Osteocyte (in vitro differentiated cells): ENCODE measurements at regions not wholly inside any gene's neighbourhood (a gene's known extent, or its start where the extent isn't known, plus 50 kb on each side); places are given as distances from the start of the nearest gene placed in this dataset.
"Not testable (repeated sequence)": the region's sequence is repeated elsewhere in the genome, so short reads cannot be mapped to it uniquely, and the experiment has no call there.

Source experiments
- DNase-seq: peaks from one replicate; pipeline ENCODE4 v3.0.0; 2021; ENCODE audit warnings: mixed read lengths; ENCODE audit not compliant: unreplicated experiment; ENCODE audit errors: extremely low spot score
- H3K27ac Mint-ChIP-seq: one replicate; pipeline ENCODE4 v1.8.0; 2021; ENCODE audit warnings: mild to moderate bottlenecking, mixed read lengths; ENCODE audit not compliant: unreplicated experiment
- H3K27me3 Mint-ChIP-seq: one replicate; pipeline ENCODE4 v1.8.0; 2021; ENCODE audit warnings: mixed read lengths; ENCODE audit not compliant: unreplicated experiment
- H3K36me3 Mint-ChIP-seq: one replicate; pipeline ENCODE4 v1.8.0; 2021; ENCODE audit warnings: mixed read lengths; ENCODE audit not compliant: unreplicated experiment
- H3K4me1 Mint-ChIP-seq: one replicate; pipeline ENCODE4 v1.8.0; 2021; ENCODE audit warnings: mixed read lengths; ENCODE audit not compliant: unreplicated experiment
- H3K4me3 Mint-ChIP-seq: one replicate; pipeline ENCODE4 v1.8.0; 2021; ENCODE audit warnings: mild to moderate bottlenecking, moderate library complexity, mixed read lengths; ENCODE audit not compliant: unreplicated experiment
- H3K9me3 Mint-ChIP-seq: one replicate; pipeline ENCODE4 v1.8.0; 2021; ENCODE audit warnings: mixed read lengths; ENCODE audit not compliant: unreplicated experiment
- TF ChIP-seq, protein P1 (sequence below): fragments of 200-600 bp; sonication (generic); IDR thresholded peaks from 2 replicates; pipeline ENCODE4 v1.5.0; 2021; ENCODE audit warnings: antibody characterized with exemption, mild to moderate bottlenecking, moderate library complexity

DNA sequence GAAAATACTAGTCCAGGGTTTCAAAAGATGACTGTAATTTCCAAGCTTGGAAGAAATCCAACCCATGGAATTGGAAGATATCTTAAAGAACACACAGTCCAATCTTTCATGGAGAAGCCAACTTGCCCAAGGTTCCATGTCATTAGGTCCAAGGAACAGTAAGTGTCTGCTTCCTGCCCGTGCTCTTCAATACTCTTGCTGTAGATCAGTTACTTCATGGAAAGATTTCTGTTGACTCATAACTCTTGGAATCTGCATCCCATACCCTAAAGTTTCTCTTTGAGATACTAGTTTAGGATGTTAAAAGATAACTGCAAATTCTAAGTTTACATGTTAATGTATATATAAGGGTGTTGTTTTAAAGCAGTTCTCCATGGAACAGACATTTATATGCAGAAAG, 127.9 kb upstream of the SLC13A1 start:
- Mint-ChIP-seq H3K9me3 (peaks cover 24% of the 10 kb centered on the region), H3K36me3 (no peaks in the 10 kb centered on the region)

DNA sequence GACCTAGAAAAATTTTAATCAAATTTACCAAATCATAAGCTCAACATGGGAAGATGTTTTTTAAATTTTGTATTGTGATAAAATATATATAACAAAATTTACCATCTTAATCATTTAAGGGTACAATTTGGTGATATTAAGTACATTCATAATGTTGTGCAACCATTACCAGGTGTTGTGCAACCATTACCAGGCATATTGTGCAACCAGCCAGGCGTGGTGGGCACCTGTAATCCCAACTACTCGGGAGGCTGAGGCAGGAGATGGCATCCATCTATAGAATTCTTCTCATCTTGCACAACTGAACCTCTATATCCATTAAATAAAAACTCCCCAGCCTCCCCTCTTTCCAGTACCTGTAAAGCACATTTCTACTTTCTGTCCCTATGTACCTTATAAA, 124.5 kb upstream of the SLC13A1 start:
- Mint-ChIP-seq H3K9me3 (peaks cover 29% of the 10 kb centered on the region), H3K4me1 (no peaks in the 10 kb centered on the region), H3K36me3 (no peaks in the 10 kb centered on the region), H3K27me3 (no peaks in the 10 kb centered on the region), H3K27ac (no peak overlapping the region), H3K4me3 (no peak overlapping the region)
- DNase-seq: no peak
- TF ChIP-seq, protein P1, sequence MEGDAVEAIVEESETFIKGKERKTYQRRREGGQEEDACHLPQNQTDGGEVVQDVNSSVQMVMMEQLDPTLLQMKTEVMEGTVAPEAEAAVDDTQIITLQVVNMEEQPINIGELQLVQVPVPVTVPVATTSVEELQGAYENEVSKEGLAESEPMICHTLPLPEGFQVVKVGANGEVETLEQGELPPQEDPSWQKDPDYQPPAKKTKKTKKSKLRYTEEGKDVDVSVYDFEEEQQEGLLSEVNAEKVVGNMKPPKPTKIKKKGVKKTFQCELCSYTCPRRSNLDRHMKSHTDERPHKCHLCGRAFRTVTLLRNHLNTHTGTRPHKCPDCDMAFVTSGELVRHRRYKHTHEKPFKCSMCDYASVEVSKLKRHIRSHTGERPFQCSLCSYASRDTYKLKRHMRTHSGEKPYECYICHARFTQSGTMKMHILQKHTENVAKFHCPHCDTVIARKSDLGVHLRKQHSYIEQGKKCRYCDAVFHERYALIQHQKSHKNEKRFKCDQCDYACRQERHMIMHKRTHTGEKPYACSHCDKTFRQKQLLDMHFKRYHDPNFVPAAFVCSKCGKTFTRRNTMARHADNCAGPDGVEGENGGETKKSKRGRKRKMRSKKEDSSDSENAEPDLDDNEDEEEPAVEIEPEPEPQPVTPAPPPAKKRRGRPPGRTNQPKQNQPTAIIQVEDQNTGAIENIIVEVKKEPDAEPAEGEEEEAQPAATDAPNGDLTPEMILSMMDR: no peak

More for the DNA sequence above, 127.9 kb upstream of the SLC13A1 start:
- Mint-ChIP-seq H3K4me1 (no peaks in the 10 kb centered on the region), H3K27me3 (no peaks in the 10 kb centered on the region), H3K4me3 (no peak overlapping the region), H3K27ac (no peak overlapping the region)
- TF ChIP-seq, protein P1: no peak
- DNase-seq: no peak

DNA sequence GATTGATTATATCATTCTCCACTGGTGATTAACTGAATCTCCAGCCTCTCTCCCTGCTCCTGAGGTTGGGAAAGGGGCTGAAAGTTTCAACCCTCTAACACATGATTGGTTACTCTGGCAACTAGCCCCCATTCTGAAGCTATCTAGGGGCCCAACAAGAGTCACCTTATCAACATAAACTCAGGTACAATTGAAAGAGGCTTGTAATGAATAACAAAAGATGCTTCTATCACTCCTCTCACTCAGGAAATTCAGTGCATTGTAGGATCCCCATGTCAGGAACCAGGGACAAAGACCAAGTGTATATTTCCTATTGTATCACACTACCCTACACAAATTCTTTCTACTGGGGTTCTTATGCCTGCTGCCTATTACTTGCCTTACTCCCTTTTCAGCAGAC, 123.9 kb upstream of the SLC13A1 start:
- H3K9me3 Mint-ChIP-seq: peaks cover 29% of the 10 kb centered on the region
- H3K27ac Mint-ChIP-seq: no peak overlapping the region
- no peaks in the 10 kb centered on the region for H3K36me3 Mint-ChIP-seq
- H3K4me3 Mint-ChIP-seq: no peak overlapping the region
- TF ChIP-seq, protein P1: no peak
- no peaks in the 10 kb centered on the region for H3K4me1 Mint-ChIP-seq
- H3K27me3 Mint-ChIP-seq: no peaks in the 10 kb centered on the region
- DNase-seq: no peak

DNA sequence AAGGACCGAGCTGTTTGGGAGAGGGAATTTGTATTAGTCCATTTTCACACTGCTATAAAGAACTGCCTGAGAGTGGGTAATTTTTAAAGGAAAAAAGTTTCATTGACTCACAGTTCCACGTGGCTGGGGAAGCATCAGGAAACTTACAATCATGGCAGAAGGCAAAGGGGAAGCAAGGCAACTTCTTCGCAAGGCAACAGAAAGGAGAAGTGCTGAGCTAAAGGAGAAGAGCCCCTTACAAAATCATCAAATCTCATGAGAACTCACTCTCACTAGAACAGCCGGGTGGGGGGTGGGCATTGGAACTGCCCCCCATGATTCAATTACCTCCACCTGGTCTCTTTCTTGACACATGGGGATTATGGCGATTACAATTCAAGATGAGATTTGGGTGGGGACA, 121.8 kb upstream of the SLC13A1 start:
- peaks cover 23% of the 10 kb centered on the region for H3K9me3 Mint-ChIP-seq
- not testable (repeated sequence) for H3K27ac Mint-ChIP-seq, H3K36me3 Mint-ChIP-seq, H3K4me3 Mint-ChIP-seq, DNase-seq, H3K27me3 Mint-ChIP-seq, H3K4me1 Mint-ChIP-seq

DNA sequence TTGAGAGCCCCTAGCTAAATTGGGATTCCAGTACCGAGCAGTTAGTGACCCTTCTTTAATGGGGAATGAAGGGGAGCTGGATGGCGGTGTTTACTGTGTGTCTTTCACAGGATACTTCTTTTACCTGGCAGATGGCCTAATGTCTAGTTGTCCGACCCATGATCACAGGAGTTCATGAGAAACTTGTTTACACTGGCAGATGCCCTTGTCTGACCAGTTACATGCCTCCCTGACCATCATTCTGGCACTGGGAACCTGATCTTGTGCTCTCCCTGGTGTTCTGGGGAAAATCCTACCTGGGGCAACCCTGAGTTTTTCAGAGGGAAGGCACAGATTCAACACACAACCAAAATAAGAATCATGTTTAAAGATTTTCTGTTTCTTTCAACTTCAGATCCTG, 120.1 kb upstream of the SLC13A1 start:
- Mint-ChIP-seq H3K9me3 (peaks cover 17% of the 10 kb centered on the region), H3K27me3 (no peaks in the 10 kb centered on the region), H3K36me3 (no peaks in the 10 kb centered on the region), H3K4me1 (no peaks in the 10 kb centered on the region), H3K27ac (no peak overlapping the region), H3K4me3 (no peak overlapping the region)
- no peak for DNase-seq
- TF ChIP-seq, protein P1: no peak

DNA sequence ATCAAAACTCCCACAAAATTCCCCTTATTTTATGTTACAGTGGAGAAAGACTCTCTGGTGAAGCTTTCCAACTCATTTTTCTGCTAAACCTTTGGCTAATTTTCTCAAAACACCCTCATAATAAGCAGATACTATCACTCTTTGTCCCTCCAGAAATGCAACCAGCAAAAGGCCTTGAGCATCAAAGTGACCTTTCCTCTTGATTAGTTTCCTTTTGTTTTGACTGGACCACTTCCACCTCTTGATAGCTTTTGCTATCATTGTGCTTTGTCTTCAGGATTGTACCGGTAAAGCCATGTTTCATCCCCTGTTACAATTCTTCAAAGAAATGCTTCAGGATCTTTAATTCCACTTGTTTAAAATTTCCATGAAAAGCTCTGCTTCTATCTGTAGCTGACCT, 115.1 kb upstream of the SLC13A1 start:
- H3K4me3 Mint-ChIP-seq: no peak overlapping the region
- H3K9me3 Mint-ChIP-seq: peaks cover under 1% of the 10 kb centered on the region
- no peak overlapping the region for H3K27ac Mint-ChIP-seq
- no peak for DNase-seq
- no peaks in the 10 kb centered on the region for H3K4me1 Mint-ChIP-seq
- H3K36me3 Mint-ChIP-seq: no peaks in the 10 kb centered on the region
- TF ChIP-seq, protein P1: no peak
- peaks cover 5% of the 10 kb centered on the region for H3K27me3 Mint-ChIP-seq
